LNCAP (cell line): ENCODE measurements at regions not wholly inside any gene's neighbourhood (a gene's known extent, or its start where the extent isn't known, plus 50 kb on each side); places are given as distances from the start of the nearest gene placed in this dataset.

Source experiments
- CTCF ChIP-seq: fragments of 450-650 bp; IDR thresholded peaks from 2 replicates; pipeline ENCODE4 v1.5.1; 2017; ENCODE audit warnings: mild to moderate bottlenecking

DNA sequence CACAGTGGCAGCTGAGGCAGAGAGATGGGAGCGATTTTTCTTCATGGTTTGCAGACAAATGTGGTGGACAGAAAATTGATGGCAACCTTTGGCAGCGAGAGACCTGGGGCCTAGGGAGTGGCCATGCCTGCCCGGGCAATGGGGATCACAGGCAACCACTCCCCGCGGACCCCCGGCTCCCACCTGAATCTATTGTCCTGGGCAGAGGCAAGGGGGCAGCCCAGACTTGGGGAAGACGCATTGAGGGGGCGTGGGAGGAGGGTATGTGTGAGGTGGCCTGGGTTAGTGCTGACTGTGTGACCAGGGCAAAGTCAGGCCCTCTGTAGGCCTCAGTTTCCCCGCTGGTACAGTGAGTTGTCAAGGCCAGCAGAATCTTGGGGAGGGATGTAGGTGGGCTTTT lies 53.6 kb upstream of the BLCAP start:
- TF ChIP-seq CTCF: no peak

GRCh38 chr20:37580069-37580468 lies 52.4 kb upstream of the BLCAP start:
- TF ChIP-seq CTCF: no peak

- TF ChIP-seq CTCF: no peak
These were observed 51.4 kb upstream of the BLCAP start for GRCh38 chr20:37579106-37579505.

DNA sequence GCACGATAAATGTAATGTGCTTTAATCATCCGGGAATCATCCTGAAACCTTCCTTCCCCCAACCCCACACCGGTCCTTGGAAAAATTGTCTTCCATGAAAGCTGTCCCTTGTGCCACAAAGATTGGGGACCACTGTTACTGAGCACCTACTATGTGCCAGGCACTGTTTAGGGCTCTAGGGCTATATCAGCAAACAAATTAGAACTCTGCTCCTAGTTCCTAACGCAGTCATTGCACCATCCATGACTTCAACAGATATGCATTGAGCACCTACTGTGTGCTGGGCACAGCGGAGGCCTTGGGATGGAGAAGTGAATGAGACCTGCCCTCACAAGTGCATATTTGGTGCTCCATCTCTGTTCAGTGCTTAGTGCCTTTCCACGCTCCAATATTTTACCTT lies 50.3 kb upstream of the BLCAP start:
- no peak for TF ChIP-seq CTCF
